Stimulated activated CD4-positive, alpha-beta T cell treated with anti-CD3 and anti-CD28 coated beads, Interleukin-4, amount 100 ng/mL, for 48 hours (primary cell): ENCODE measurements at regions not wholly inside any gene's neighbourhood (a gene's known extent, or its start where the extent isn't known, plus 50 kb on each side); places are given as distances from the start of the nearest gene placed in this dataset.

Experiments
- DNase-seq, 2 donors: peaks; one replicate each; pipeline ENCODE4 v3.0.0-alpha.2; 2020; ENCODE audit warnings: low read depth in 2 of 2

DNA sequence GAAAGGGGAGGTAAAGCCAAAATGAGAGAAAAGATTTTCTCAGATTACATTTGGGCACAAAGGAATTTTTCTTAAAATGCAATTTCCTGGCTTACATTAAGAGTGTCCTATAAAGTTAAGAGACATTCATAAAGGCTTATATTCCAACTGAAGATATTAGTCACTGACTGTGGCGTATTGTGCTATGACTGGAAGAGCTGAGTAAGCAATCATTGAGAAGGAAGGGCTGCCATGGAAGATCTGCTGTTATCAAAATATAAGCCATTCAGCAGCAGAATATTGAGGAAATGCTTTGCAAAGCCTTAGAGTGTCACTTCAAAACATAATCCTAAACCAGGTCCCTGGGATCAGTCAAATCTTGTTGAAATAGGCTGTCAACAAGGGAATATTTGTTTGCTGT, 593.9 kb downstream of the TUSC7 start:
- no peak for DNase-seq

DNA sequence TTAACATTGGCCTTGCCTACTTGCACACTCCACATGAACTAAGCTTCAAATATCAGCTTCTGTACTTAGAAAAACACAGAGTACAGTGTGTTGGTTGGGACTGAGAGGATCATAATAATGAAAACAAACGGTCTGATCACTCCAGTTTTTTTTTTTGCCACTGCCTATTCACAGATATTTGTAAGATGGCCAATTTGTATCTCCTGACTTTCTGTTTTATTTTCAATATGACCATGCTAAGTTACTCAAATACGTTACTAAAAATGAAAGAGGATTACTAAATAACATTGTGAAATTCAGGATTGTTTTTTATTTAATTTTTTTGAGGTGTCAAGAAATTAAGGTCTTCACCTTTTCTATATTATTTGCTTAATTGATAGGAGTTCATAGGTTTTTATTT, 595.1 kb downstream of the TUSC7 start:
- no peak for DNase-seq

DNA sequence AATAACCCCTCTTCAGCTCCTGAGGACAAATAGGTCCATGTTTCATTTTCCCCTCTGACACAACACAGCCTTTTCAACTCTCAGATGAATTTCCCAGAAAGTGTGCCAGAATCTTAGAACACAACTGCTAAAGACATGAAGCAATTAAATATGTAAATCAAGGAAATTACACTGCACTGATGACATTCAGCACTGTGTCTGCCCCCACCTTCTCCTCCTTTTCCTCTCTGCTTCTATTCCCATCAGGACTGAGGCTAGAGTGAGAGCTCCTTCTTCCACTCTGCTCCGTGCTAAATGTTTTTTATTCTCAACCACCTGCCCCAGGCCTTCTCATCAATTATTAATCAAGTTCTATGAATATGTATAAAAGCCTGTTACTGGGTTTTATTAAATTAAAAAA, 596.1 kb downstream of the TUSC7 start:
- no peak for DNase-seq

DNA sequence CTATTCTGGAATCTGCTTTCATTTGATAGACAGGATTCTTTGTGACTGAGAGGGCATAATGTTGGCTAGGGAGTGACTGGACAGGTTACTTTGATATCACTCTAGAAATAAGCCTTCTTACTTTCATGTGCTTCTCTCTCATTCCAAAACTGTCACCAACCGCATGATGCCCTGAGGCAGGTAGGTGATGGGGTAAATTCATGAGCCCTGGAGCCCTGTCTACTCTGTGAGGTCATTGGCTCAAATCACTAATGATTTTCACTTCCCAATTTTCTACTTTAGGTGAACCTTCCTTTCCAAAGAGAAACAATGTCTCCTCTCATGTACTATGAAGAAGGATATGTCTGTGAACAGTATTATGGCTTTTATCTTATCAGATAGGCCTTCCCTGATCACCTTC, 596.7 kb downstream of the TUSC7 start:
- DNase-seq = no peak

DNA sequence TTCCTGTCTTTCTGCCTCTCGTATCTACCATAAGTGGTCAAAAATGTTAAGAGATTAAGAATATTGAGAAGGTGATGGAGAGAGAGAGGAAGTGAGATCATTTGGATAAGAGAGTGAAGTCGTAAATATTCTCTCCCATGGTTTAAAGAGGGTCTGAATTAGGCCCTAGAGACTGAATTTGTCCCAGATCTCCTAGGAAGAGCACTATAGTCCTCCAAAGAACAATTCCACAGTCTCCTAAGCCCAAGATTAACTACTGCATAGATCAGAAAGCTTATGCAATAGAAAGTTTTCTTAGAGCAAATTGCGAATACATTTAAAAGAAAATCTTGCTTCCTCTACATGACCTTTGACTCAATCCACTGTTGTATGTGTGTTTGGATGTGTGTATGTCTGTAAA, 598.8 kb downstream of the TUSC7 start:
- DNase-seq = no peak

DNA sequence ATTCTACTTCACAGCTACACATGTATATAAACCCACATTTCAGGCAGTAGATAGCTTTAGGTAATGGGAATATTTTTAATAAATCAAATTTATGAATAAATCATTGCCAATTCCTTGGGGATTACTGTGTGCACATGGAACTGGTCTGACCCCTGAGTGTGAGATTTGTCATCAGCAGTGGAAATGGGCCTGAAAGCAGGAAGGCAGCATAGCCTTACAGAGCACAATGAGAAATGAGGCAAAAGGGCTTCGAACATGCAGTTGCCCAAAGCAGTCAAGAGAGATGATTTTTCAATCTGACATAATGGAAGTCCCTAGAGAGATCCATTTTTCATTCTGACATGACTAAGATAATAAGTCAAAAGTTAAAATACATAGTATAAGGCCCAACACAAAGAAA, 599.2 kb downstream of the TUSC7 start:
- DNase-seq = no peak

DNA sequence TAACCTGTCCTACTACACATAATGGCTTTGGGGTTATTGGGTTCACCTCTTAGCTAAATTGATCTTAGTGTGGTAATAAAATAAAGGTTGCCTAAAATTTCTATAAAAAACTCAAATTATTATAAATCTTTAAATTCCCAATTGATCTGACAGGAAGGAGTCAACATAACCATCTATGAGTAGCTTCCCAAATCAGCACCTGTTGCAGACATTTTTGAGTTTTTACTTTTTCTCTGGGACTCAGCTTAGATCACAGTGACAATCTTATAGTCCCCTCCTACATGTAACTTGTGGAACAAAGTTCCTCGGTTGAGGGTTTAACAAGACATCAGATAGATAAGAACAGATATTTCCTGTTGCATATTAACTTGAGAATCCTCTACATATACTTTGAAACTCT, 601.0 kb downstream of the TUSC7 start:
- DNase-seq = no peak

DNA sequence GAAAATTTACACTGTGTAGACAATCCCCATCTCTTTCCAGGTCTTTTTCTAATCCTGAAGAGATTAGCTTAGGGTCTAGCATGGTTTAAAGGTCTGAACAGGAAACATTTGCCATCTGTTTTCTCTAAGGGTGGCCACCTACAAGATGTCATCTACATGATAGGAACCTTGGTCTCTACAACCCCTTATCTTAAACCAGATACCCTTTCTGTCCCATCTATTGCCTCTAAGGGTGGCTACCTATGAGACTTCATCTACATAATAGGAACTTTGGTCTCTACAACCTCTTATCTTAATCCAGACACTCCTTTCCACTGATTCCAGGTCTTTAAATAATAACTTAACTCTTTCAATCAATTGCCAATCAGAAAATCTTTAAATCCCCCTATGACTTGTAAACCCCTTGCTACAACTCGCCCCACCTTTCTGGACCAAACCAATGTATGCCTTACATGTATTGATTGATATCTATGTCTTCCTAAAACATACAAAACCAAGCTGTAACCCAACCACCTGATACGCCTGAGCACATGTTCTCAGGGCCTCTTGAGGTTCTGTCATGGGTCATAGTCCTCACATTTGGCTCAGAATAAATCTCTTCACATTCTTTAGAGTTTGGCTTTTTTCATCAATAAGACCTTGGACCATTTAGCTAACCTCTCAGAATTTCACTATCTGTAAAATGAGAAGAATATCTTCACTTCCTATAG, 605.0 kb downstream of the TUSC7 start:
- no peak for DNase-seq

DNA sequence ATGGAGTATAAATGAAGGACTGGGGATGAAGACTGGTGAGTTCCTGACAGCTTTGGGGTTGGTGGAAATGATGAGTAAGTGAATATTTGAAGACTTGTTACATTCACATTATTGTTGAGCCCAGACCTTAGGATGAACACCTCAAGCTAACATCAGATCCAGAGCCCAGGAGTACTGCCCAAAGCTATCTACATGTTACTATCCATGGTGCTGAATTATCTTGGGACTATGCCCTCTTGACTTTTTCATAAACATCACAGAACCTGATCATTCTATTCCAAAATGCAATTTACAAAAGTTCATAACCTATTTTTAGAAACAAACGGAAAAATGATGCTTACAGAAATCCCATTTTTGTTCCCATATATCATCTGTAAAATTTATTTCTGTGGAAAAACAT, 613.3 kb downstream of the TUSC7 start:
- DNase-seq = no peak

DNA sequence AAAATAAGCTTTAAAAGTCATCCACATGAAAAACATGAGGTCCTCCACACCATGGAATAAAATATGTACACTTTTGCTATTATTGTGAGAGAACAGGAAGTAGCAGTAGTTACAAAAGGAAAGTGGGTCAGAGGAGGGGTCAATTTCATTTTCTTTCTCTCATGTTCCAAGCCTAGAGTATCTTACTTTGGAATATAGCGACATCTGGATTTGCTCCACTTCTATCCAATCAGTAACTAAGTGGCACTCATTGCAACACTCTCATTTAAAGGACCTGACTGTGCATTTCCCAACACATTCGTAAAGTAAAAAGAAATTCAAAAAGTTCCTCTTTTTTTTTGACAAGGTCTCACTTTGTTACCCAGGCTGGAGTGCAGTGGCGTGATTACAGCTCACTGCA, 637.3 kb downstream of the TUSC7 start:
- no peak for DNase-seq

DNA sequence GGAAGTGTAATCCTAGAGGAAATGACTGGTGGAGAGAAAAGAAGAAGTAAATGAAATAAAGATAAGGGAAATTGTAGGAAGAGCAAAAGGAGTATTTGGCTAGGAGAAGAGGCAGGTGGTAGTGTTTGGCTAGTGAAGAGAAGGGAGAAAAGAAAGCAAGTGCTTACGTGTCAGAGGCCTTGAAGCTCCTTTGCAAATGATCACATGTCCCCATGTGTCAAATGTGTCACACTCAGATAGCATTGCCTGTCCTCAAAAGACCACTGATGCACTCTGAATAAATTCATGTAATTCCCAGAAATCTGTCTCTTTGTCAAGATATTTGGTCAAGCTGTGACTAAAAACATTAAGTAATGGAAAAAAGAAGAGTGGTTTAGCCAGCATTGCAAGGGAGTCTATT, 639.3 kb downstream of the TUSC7 start:
- DNase-seq = no peak

DNA sequence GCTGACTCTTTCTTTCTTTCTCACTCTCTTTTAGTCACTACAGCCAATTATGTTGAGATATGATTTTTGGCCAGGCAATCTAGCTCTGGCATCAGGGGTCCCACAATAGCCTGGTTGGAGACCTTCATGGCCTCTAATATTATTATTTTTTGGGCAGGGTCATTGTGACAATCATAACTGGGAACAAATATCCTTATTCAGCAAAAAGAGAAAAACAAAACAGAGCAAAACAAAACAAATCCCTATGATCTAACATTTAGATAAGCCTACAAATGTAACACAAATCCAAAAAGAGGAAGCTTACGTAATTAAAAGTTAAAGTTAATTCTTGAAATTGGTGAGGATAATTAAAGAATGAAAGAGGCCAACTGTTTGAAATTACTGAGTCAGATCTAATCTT, 640.0 kb downstream of the TUSC7 start:
- DNase-seq = no peak

DNA sequence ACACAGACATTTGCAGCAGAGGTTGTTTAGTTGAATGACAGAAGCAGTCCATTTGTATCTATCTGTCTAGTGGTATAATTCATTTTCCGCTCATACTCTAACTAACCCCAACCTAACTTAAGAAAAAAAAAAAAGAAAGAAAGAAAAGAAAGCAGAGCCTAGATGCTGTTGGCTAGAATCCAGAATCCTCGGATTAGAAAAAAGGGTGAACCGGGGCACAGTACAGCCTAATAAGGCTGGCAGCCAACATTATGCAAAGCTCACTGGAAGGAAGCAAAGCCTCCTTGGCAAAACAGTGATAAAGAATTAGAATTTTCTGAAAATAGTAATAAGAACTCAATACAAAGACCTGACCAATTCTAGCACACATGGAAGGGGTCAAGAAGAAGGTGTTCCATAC, 640.8 kb downstream of the TUSC7 start:
- no peak for DNase-seq

DNA sequence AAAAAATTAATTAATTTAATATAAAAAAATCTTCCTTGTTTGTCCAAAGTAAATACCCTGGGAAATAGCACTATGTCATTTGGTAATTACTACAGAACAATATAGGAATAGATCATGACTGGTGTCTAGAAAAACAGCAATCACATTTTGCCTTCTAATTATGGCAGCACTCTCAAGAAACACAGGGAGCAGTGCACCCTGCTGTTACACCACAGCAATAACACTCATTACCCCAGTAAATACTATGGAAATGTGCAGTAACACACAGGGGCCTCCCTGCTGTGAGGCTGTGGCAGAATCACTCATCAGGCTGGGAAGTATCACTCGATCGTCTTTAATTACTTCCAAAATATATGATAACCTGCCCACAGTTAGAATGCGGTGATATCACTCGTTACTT, 646.0 kb downstream of the TUSC7 start:
- DNase-seq = no peak

DNA sequence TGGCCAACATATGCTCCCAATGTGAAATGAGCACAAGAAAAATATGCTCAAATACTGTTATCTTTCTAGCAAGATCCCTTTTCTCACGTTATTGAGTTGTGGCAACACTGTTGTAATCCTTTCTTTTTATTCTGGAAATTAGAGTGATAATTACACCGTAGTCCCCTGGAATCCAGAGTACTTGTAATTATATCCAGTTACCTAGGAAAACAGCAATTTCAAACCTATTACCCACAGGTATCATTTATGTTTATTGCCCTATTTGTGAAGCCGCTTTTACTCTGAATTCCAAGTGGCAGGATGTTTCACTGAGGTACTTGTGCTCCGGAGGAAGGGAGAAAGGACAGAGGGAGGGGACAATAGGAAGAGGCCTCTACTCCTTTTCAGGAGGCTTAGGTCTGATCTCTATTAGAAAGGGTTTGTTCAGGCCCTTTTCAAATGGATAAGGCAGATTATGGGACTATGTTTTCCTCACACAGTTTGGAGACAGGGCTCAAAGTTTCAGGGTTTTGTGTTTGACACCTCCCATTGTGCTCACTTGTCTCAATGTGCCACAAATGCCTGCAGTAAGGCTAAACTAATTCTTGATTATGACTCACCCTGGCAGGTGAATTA, 646.6 kb downstream of the TUSC7 start:
- DNase-seq = no peak

DNA sequence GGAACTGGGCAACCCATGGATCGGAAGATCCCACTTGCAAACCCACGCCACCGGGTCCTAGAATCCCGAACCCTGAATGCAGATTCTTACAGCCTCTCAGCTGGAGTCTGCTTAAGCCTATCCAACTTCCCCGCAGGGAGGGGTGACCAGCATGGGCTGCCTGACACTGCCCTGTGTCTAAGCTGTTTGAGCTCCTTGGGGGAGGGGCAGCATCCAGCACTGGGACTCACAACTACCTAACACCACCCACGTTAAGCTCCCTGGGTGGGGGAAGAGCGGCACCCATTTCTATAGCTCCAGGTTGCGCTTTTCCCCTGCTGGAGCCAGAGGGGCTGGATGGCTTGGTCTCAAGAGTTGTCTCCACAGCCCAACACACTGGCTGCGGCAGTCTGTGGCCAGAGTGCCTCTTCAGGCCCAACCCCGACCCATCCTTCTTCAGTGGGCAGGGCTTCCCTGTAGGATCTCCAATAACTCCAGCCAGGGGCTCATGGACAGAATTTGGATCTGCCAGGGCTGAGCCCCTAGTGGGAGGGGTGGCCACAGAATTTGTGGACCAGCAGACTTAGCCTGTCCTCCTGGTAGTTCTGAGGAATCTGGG, 649.2 kb downstream of the TUSC7 start:
- no peak for DNase-seq

DNA sequence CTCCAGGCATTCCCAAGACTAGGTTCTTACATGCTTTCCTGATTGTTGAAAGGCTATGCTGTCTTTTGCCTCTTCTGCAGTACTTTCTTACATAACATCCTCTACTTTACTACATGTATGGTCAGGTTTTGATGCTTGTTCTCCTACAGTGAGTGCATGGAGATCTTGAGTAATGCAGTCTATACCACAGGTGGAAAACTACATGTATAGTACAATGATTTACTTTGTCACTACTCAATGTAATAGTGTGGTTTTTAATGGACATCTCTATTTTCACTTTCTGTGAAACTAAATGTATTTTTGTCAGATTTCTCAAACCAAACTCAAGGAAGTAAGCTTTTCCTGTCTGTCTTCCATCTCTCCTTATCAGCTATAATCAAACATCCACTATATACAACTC, 657.0 kb downstream of the TUSC7 start:
- DNase-seq = no peak

DNA sequence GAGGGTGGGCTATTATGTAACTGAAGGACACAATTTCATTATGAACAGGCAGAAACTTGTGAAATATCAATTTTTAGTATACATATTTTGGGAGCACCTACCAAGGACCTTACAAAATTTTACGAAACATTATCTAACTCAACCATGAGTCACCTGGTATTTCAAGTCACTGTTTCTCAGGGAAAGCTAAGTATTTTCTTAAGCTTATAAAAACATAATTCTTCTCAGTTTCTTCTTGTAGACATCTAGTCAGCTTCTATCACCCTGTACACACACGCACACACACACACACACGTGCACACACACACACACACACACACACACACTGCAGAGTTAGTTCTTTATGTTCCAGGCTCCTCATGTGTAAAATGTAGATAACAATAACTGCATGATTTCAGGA, 658.3 kb downstream of the TUSC7 start:
- no peak for DNase-seq

DNA sequence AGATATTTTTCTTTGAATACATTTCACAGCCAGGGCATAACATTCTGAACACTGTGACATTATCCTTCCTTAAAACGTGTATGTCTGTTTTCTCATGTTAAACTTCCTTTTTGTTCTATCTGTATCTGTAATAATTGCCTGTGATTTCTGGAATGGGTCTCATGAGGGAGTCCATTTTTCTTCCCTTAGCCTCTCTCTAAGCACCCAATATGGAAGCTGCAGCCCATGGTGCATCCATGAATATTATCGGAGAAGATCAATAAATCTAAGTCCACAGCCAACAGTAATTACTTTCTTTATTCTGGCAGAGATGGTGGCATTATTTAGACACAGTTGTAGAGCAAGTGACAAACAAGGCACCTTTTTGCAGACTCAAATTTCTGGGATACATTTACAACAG, 671.1 kb downstream of the TUSC7 start:
- DNase-seq = no peak

DNA sequence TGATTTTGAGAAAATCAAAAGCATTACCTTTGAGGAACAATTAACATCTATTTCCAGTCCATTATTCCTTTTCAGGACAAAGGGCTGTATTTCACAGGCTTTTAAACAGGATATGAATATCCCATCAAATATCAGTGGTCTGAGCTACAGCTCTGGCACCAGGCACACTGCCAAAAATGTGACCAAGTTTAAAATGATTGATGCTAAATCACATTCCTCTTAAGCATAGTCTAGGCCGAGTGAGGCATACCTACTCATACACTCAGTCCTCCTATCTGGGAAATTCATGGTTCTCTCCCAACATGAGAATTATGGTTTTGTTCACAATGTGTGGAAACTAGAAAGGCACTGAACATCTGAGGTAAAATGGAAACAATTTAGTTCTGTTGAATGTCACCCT, 683.5 kb downstream of the TUSC7 start:
- no peak for DNase-seq

DNA sequence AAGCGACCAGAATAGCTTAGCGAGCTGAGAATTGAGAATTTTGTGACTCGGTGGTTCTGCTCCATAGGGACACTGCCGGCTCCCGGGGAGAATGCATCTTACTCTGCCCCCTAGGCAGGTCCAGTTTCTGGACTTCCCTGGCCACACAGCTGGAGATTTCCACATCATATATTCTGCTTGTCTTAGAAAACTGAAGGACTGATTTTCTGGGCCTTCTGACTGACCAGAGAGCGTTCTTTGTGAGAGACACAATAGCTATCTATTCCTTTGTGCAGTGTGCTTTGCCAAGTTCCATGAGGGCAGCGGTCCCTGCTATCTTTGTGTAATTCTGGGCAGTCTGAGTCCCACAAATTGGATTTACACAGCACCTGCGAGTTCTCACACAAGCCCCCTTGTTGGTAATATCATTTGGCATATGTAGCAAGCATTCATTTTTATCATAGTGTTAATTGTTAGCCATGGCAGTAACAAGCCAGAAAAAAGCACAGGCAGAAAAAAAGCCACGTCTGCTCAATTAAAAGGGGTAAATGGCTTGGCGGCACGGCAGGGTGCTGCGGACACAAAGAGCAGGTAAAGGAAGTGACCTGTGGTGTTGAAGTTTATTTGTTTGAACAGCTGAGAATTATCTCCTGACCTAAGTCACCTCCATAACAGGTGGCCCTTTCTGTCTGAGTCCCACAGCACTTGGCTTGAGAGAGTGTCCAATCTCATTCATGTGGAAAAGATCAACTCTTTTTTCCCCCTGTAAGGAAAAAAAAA, 688.7 kb downstream of the TUSC7 start:
- DNase-seq = no peak

DNA sequence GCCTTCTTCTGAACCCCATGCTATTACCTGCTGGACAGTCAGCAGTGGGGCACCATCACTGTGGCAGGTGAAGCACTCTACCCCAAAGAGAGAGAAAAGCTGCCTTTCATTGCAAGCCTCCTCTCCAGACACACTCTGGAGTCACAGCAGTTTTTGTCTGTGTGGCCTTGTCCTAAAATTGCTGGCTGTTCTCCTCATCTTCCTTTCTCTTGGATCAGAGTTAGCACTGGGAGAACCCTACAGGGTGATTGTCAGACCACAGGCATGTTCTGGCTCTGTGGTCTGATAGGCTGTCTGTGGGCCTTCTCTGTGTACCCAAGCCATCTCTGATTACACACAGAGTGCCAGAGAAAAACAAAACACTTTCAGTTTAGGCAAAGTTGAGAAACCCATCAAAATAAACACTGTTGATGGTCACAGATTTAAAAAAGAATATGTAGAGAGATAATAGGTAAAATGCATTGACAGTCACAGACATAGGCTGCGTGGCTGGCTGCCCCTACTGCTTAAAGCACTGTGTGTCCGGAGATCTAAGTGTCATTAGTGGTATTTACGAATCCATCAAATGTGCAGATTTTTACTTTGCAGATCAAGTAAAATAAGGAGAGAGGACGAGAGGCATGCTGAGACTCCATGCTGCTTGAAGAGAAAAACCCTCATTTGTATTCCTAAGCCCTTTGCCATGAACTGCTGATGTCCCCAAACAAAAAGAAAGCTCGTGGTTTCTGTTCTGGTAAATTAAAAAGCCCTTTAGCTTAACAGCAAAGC, 689.9 kb downstream of the TUSC7 start:
- no peak for DNase-seq
